Upper lobe of right lung (tissue), 1 donor: ENCODE measurements at regions not wholly inside any gene's neighbourhood (a gene's known extent, or its start where the extent isn't known, plus 50 kb on each side); places are given as distances from the start of the nearest gene placed in this dataset.

Experiments used
- ATAC-seq: fragments of 200-7000 bp; cut with Tn5 transposase; one replicate; pipeline ENCODE4 v1.9.1; 2020; ENCODE audit warnings: mild to moderate bottlenecking, moderate library complexity
- DNase-seq: peaks from one replicate; pipeline ENCODE4 v3.0.0-alpha.2; 2020
- H3K27ac ChIP-seq: fragments of 200-600 bp; one replicate; pipeline ENCODE4 v1.8.0; 2022
- H3K27me3 ChIP-seq: fragments of 200-600 bp; one replicate; pipeline ENCODE4 v1.8.0; 2022; ENCODE audit warnings: mild to moderate bottlenecking
- H3K36me3 ChIP-seq: fragments of 200-600 bp; one replicate; pipeline ENCODE4 v1.8.0; 2022
- H3K4me1 ChIP-seq: fragments of 200-600 bp; one replicate; pipeline ENCODE4 v1.8.0; 2022
- H3K4me3 ChIP-seq: fragments of 200-600 bp; one replicate; pipeline ENCODE4 v1.8.0; 2022; ENCODE audit warnings: mild to moderate bottlenecking
- H3K9me3 ChIP-seq: fragments of 200-600 bp; one replicate; pipeline ENCODE4 v1.8.0; 2022
- CTCF ChIP-seq: fragments of 200-600 bp; IDR thresholded peaks from one replicate; pipeline ENCODE4 v1.8.0; 2022; ENCODE audit warnings: antibody characterized with exemption
- intact Hi-C: fragments of 100-400 bp; cut with DNase I; formaldehyde crosslinking; loops from one replicate; pipeline ENCODE4 v1.11.0; 2022
- donor health status: DM: no; HTN: yes; CAD: no; lungs with severe emphysema.

GRCh38 chr16:85270374-85270773 is 158.1 kb upstream of the CIBAR2 start:
- H3K36me3 ChIP-seq, result no peaks in the 10 kb centered on the region
- H3K27ac ChIP-seq, result no peak overlapping the region
- no peak for TF ChIP-seq CTCF
- no peak overlapping the region for H3K4me3 ChIP-seq
- intact Hi-C loops, result no loop called here
- ATAC-seq (no peak), DNase-seq (no peak)
- no peaks in the 10 kb centered on the region for H3K9me3 ChIP-seq
- no peaks in the 10 kb centered on the region for H3K27me3 ChIP-seq
- no peaks in the 10 kb centered on the region for H3K4me1 ChIP-seq

GRCh38 chr16:85271198-85271597 is 158.9 kb upstream of the CIBAR2 start:
- no peaks in the 10 kb centered on the region for H3K27me3 ChIP-seq
- no peak for ATAC-seq
- H3K36me3 ChIP-seq, result no peaks in the 10 kb centered on the region
- H3K27ac ChIP-seq, result no peak overlapping the region
- no peak for TF ChIP-seq CTCF
- H3K9me3 ChIP-seq, result no peaks in the 10 kb centered on the region
- intact Hi-C loops, result no loop called here
- H3K4me3 ChIP-seq, result no peak overlapping the region
- no peak for DNase-seq
- H3K4me1 ChIP-seq, result no peaks in the 10 kb centered on the region

GRCh38 chr16:85273293-85273692 is 161.0 kb upstream of the CIBAR2 start:
- Histone ChIP-seq H3K4me3 (no peak overlapping the region), H3K4me1 (no peaks in the 10 kb centered on the region), H3K36me3 (no peaks in the 10 kb centered on the region), H3K9me3 (no peaks in the 10 kb centered on the region), H3K27me3 (no peaks in the 10 kb centered on the region), H3K27ac (no peak overlapping the region)
- ATAC-seq (no peak), DNase-seq (no peak)
- intact Hi-C loops, result no loop called here
- no peak for TF ChIP-seq CTCF

- no peaks in the 10 kb centered on the region for H3K36me3 ChIP-seq
- TF ChIP-seq CTCF, result no peak
- no peak overlapping the region for H3K27ac ChIP-seq
- H3K4me1 ChIP-seq, result no peaks in the 10 kb centered on the region
- intact Hi-C loops, result no loop called here
- no peak overlapping the region for H3K4me3 ChIP-seq
- no peak for DNase-seq
- no peaks in the 10 kb centered on the region for H3K27me3 ChIP-seq
- no peak for ATAC-seq
- no peaks in the 10 kb centered on the region for H3K9me3 ChIP-seq
Observed at GRCh38 chr16:85274501-85274900, 162.2 kb upstream of the CIBAR2 start.

- H3K27me3 ChIP-seq, result no peaks in the 10 kb centered on the region
- no peaks in the 10 kb centered on the region for H3K36me3 ChIP-seq
- no peaks in the 10 kb centered on the region for H3K4me1 ChIP-seq
- no peak for TF ChIP-seq CTCF
- no peak for ATAC-seq
- intact Hi-C loops, result no loop called here
- no peak overlapping the region for H3K4me3 ChIP-seq
- H3K9me3 ChIP-seq, result no peaks in the 10 kb centered on the region
- H3K27ac ChIP-seq, result no peak overlapping the region
- DNase-seq, result no peak
Observed at GRCh38 chr16:85274924-85275323, 162.7 kb upstream of the CIBAR2 start.

GRCh38 chr16:85275533-85276249 is 163.4 kb upstream of the CIBAR2 start:
- peak; percentile 90 for TF ChIP-seq CTCF
- ATAC-seq (peak; percentile 85), DNase-seq (peak; percentile 85)
- H3K9me3 ChIP-seq, result no peaks in the 10 kb centered on the region
- H3K4me3 ChIP-seq, result no peak overlapping the region
- intact Hi-C loops, result no loop called here
- H3K36me3 ChIP-seq, result no peaks in the 10 kb centered on the region
- H3K4me1 ChIP-seq, result no peaks in the 10 kb centered on the region
- no peaks in the 10 kb centered on the region for H3K27me3 ChIP-seq
- no peak overlapping the region for H3K27ac ChIP-seq
